Esophagus squamous epithelium (tissue), 4 donors: ENCODE measurements at regions not wholly inside any gene's neighbourhood (a gene's known extent, or its start where the extent isn't known, plus 50 kb on each side); places are given as distances from the start of the nearest gene placed in this dataset.

Experiments used
- CTCF ChIP-seq, 6 experiments: fragments of 450-650 bp in 4 of 6; fragments of 200-600 bp in 2 of 6; sonication (generic) in 2 of 6; IDR thresholded peaks; one replicate each; pipeline ENCODE4 v1.5.1; 2016 to 2019; ENCODE audit warnings: antibody characterized with exemption in 6 of 6, mild to moderate bottlenecking in 4 of 6, moderate library complexity in 4 of 6
- POLR2A ChIP-seq, 4 donors: fragments of 450-650 bp; IDR thresholded peaks; one replicate each; pipeline ENCODE4 v1.6.1; 2017; ENCODE audit warnings: antibody characterized with exemption in 4 of 4, mild to moderate bottlenecking in 4 of 4, moderate library complexity in 3 of 4

GRCh38 chr2:225920621-225921220 lies 521.2 kb downstream of the NYAP2 start:
- no peak for TF ChIP-seq CTCF (IDR thresholded peaks at IDR 0.05)
- TF ChIP-seq POLR2A (IDR thresholded peaks at IDR 0.05) = no peak
